Endothelial cell of umbilical vein (primary cell): ENCODE measurements at regions not wholly inside any gene's neighbourhood (a gene's known extent, or its start where the extent isn't known, plus 50 kb on each side); places are given as distances from the start of the nearest gene placed in this dataset.

Experiments used
- BruUV-seq: library from RNA; stranded (reverse); fragments of 400-500 nt; replicated peaks from 2 replicates; lab custom pipeline; 2021; lab: Mats Ljungman, UMichigan
- CTCF ChIA-PET: fragments of 300-600, 350-600 bp; sonication (Branson Sonifier 250); formaldehyde crosslinking; loops from one replicate; lab custom pipeline; 2021; ENCODE audit warnings: antibody characterized with exemption, inconsistent platforms; lab: Charles Lee
- POLR2A ChIA-PET: fragments of 300-600, 350-600 bp; sonication (Branson Sonifier 250); formaldehyde crosslinking; loops from one replicate; lab custom pipeline; 2021; ENCODE audit warnings: antibody characterized with exemption, inconsistent platforms; lab: Charles Lee
- DNase-seq: peaks from one replicate; pipeline ENCODE4 v3.0.0-alpha.2; 2011; ENCODE audit warnings: low read depth, low spot score
- FAIRE-seq: peaks from 2 replicates; lab custom pipeline; 2011; peaks lifted over from hg19 to GRCh38; lab: Jason Lieb, UNC
- H2AFZ ChIP-seq: 2 replicates; pipeline ENCODE4 v1.6.0; 2012; ENCODE audit warnings: low read depth, low read length, control low read depth, inconsistent platforms
- H3K27ac ChIP-seq: 2 replicates; pipeline ENCODE4 v1.5.1; 2011; ENCODE audit warnings: low read depth, mild to moderate bottlenecking, control low read depth, low read length, moderate library complexity; ENCODE audit not compliant: insufficient read depth
- H3K27me3 ChIP-seq, 2 experiments: 2 replicates each; pipeline versions ENCODE4 v1.6.0 to v1.6.1; 2011; ENCODE audit warnings: low read length in 2 of 2, mixed read lengths in 1 of 2; ENCODE audit not compliant: control insufficient read depth in 2 of 2, insufficient read depth in 2 of 2
- H3K36me3 ChIP-seq, 2 experiments: 2 replicates in 1 of 2; 3 replicates in 1 of 2; pipeline ENCODE4 v1.5.1; 2011; ENCODE audit warnings: low read length in 2 of 2, mild to moderate bottlenecking in 1 of 2, moderate library complexity in 1 of 2; ENCODE audit not compliant: control insufficient read depth in 2 of 2, insufficient read depth in 2 of 2; ENCODE audit errors: extremely low read depth in 1 of 2
- H3K4me1 ChIP-seq: 3 replicates; pipeline ENCODE4 v1.5.1; 2011; ENCODE audit warnings: mild to moderate bottlenecking, low read length; ENCODE audit not compliant: control insufficient read depth, insufficient read depth; ENCODE audit errors: extremely low read depth
- H3K4me2 ChIP-seq: 2 replicates; pipeline ENCODE4 v1.6.1; 2011; ENCODE audit warnings: low read length, control low read depth, mixed read lengths; ENCODE audit not compliant: insufficient read depth
- H3K4me3 ChIP-seq, 3 experiments: fragments of 200-600 bp in 1 of 3; sonication (generic), shearing (Covaris generic) in 1 of 3; replicated peaks in 1 of 3; 2 replicates each; pipeline ENCODE4 v1.5.1; 2011 to 2016; ENCODE audit warnings: control low read depth in 3 of 3, low read length in 3 of 3, mild to moderate bottlenecking in 2 of 3, inconsistent platforms in 1 of 3, low read depth in 1 of 3, moderate library complexity in 1 of 3; ENCODE audit not compliant: insufficient read depth in 1 of 3
- H3K79me2 ChIP-seq: 2 replicates; pipeline ENCODE4 v1.6.0; 2012; ENCODE audit warnings: low read length, inconsistent platforms; ENCODE audit not compliant: control insufficient read depth, insufficient read depth
- H3K9ac ChIP-seq: replicated peaks from 2 replicates; pipeline ENCODE3; 2011; ENCODE audit warnings: low read length, control low read depth; ENCODE audit not compliant: insufficient read depth; ENCODE audit errors: extremely low read depth
- H3K9me1 ChIP-seq: replicated peaks from 3 replicates; pipeline ENCODE4 v1.6.0; 2011; ENCODE audit warnings: mild to moderate bottlenecking, low read length; ENCODE audit not compliant: control insufficient read depth, insufficient read depth; ENCODE audit errors: extremely low read depth
- H3K9me3 ChIP-seq: replicated peaks from 2 replicates; pipeline ENCODE4 v1.5.1; 2012; ENCODE audit warnings: low read length, inconsistent platforms; ENCODE audit not compliant: control insufficient read depth, insufficient read depth
- H4K20me1 ChIP-seq: replicated peaks from 2 replicates; pipeline ENCODE3; 2011; ENCODE audit warnings: mild to moderate bottlenecking, low read length; ENCODE audit not compliant: control insufficient read depth, insufficient read depth; ENCODE audit errors: extremely low read depth
- EZH2 ChIP-seq: IDR thresholded peaks from 2 replicates; pipeline ENCODE4 v1.6.1; 2012; ENCODE audit warnings: borderline replicate concordance, low read depth, mild to moderate bottlenecking, moderate library complexity, low read length, inconsistent platforms; ENCODE audit not compliant: severe bottlenecking
- FOS ChIP-seq: IDR thresholded peaks from 2 replicates; pipeline ENCODE4 v1.6.1; 2011; ENCODE audit warnings: mild to moderate bottlenecking, low read length, moderate library complexity, borderline replicate concordance; ENCODE audit not compliant: insufficient read depth
- GATA2 ChIP-seq: IDR thresholded peaks from 2 replicates; pipeline ENCODE4 v1.7.0; 2011; ENCODE audit warnings: low read depth, mild to moderate bottlenecking, moderate library complexity, mixed read lengths, low read length; ENCODE audit not compliant: insufficient read length, insufficient read depth
- JUN ChIP-seq: IDR thresholded peaks from 2 replicates; pipeline ENCODE4 v1.6.1; 2011; ENCODE audit warnings: borderline replicate concordance, low read depth; ENCODE audit not compliant: insufficient read length, insufficient read depth
- MAX ChIP-seq: IDR thresholded peaks from 2 replicates; pipeline ENCODE4 v1.6.1; 2011; ENCODE audit not compliant: insufficient read depth, insufficient read length
- MYC ChIP-seq: IDR thresholded peaks from one replicate; pipeline ENCODE4 v1.6.1; 2011; ENCODE audit warnings: mild to moderate bottlenecking, low read depth, low read length
- POLR2A ChIP-seq: IDR thresholded peaks from 2 replicates; pipeline ENCODE4 v1.6.1; 2012; ENCODE audit warnings: low read depth, mild to moderate bottlenecking, control low read depth, low read length
- POLR2AphosphoS5 ChIP-seq: IDR thresholded peaks from 2 replicates; pipeline ENCODE4 v1.6.1; 2012; ENCODE audit warnings: low read depth, mild to moderate bottlenecking, control low read depth, low read length, moderate library complexity; ENCODE audit not compliant: insufficient read depth
- dilution Hi-C: fragments of 300-500 bp; cut with MboI; formaldehyde crosslinking; loops from one replicate; pipeline ENCODE4 v1.15.0; 2019; ENCODE audit warnings: low sequenced_read_pairs; ENCODE audit not compliant: extremely low pct_ligation_motif_present
- intact Hi-C: fragments of 100-400 bp; cut with micrococcal nuclease; formaldehyde crosslinking; loops from one replicate; pipeline ENCODE4 v1.10.0; 2022
- TF ChIP-seq, protein P1 (sequence below), 2 donors: IDR thresholded peaks; 1 replicate in 1 of 2; 2 replicates in 1 of 2; pipeline ENCODE4 v1.5.1; 2011; ENCODE audit warnings: low read length in 2 of 2, mild to moderate bottlenecking in 2 of 2, moderate library complexity in 2 of 2, control low read depth in 1 of 2, inconsistent platforms in 1 of 2, low read depth in 1 of 2; ENCODE audit not compliant: insufficient read depth in 1 of 2; ENCODE audit errors: extremely low read depth in 1 of 2

- H3K27me3 ChIP-seq, result no peaks in the 10 kb centered on the region
- peaks cover 2% of the 10 kb centered on the region for H3K9me3 ChIP-seq
- H3K36me3 ChIP-seq, result no peaks in the 10 kb centered on the region
- TF ChIP-seq, protein P1, sequence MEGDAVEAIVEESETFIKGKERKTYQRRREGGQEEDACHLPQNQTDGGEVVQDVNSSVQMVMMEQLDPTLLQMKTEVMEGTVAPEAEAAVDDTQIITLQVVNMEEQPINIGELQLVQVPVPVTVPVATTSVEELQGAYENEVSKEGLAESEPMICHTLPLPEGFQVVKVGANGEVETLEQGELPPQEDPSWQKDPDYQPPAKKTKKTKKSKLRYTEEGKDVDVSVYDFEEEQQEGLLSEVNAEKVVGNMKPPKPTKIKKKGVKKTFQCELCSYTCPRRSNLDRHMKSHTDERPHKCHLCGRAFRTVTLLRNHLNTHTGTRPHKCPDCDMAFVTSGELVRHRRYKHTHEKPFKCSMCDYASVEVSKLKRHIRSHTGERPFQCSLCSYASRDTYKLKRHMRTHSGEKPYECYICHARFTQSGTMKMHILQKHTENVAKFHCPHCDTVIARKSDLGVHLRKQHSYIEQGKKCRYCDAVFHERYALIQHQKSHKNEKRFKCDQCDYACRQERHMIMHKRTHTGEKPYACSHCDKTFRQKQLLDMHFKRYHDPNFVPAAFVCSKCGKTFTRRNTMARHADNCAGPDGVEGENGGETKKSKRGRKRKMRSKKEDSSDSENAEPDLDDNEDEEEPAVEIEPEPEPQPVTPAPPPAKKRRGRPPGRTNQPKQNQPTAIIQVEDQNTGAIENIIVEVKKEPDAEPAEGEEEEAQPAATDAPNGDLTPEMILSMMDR (IDR thresholded peaks at IDR 0.05; ENCODE audit: extremely low read depth in 1 of 2, insufficient read depth in 1 of 2, low read depth in 1 of 2, low read length in 2 of 2), result no peak
- no peak for TF ChIP-seq EZH2
- no peak for TF ChIP-seq POLR2A
- no peak for TF ChIP-seq MYC
- no peak for TF ChIP-seq FOS
- TF ChIP-seq JUN, result no peak
- no peak for TF ChIP-seq MAX
- no peak for TF ChIP-seq GATA2
- TF ChIP-seq POLR2AphosphoS5, result no peak
- ChIA-PET CTCF (no interaction called here), POLR2A (no interaction called here)
- H3K79me2 ChIP-seq, result no peaks in the 10 kb centered on the region
- FAIRE-seq (no peak), DNase-seq (no peak)
- H3K4me2 ChIP-seq, result no peak overlapping the region
- no TSS peak for BruUV-seq
- H3K27ac ChIP-seq, result no peak overlapping the region
- dilution Hi-C loops, result no loop called here
- no peaks in the 10 kb centered on the region for H3K9me1 ChIP-seq
- intact Hi-C loops, result no loop called here
- H3K4me1 ChIP-seq, result no peaks in the 10 kb centered on the region
- H3K9ac ChIP-seq, result no peak overlapping the region
- no peak overlapping the region for H2AFZ ChIP-seq
- no peaks in the 10 kb centered on the region for H4K20me1 ChIP-seq
- no peak overlapping the region for H3K4me3 ChIP-seq
Observed at GRCh38 chr16:73390936-73391335, 343.0 kb upstream of the ZFHX3 start.
